GM12878 (cell line): ENCODE measurements at regions not wholly inside any gene's neighbourhood (a gene's known extent, or its start where the extent isn't known, plus 50 kb on each side); places are given as distances from the start of the nearest gene placed in this dataset.

ENCODE experiments used
- ATAC-seq: fragments of 200-7000 bp; cut with Tn5 transposase; 3 replicates; pipeline ENCODE4 v1.9.1; 2020; ENCODE audit warnings: mild to moderate bottlenecking, moderate library complexity
- BruUV-seq: library from RNA; stranded (reverse); fragments of 400-500 nt; replicated peaks from 2 replicates; lab custom pipeline; 2021; lab: Mats Ljungman, UMichigan
- CTCF ChIA-PET: fragments of 300-600 bp; sonication (Branson Sonifier 250); formaldehyde crosslinking; extraction: SDS; loops from one replicate; lab custom pipeline; 2021; ENCODE audit warnings: inconsistent platforms; lab: Yijun Ruan, JAX
- POLR2A ChIA-PET: fragments of 350-600 bp; formaldehyde crosslinking; extraction: SDS; loops from one replicate; lab custom pipeline; 2021; ENCODE audit warnings: inconsistent platforms; lab: Charles Lee
- RAD21 ChIA-PET: fragments of 300-600 bp; sonication (Branson Sonifier 250); formaldehyde crosslinking; loops from one replicate; lab custom pipeline; 2023; ENCODE audit warnings: antibody characterized with exemption; ENCODE audit not compliant: unreplicated experiment; lab: Charles Lee
- SMC1A ChIA-PET: fragments of 300-600 bp; sonication (Branson Sonifier 250); formaldehyde crosslinking; loops from one replicate; lab custom pipeline; 2023; ENCODE audit not compliant: unreplicated experiment, uncharacterized antibody; lab: Charles Lee
- DNase-seq: peaks from one replicate; pipeline ENCODE4 v3.0.0-alpha.2; 2011; ENCODE audit warnings: low read depth, low spot score
- FAIRE-seq: peaks from 3 replicates; lab custom pipeline; 2011; peaks lifted over from hg19 to GRCh38; lab: Jason Lieb, UNC
- H2AFZ ChIP-seq: 2 replicates; pipeline ENCODE4 v1.6.0; 2011; ENCODE audit warnings: low read depth, low read length, control low read depth; ENCODE audit not compliant: control insufficient read depth
- H3K27ac ChIP-seq: 2 replicates; pipeline ENCODE4 v1.5.1; 2011; ENCODE audit warnings: control low read depth; ENCODE audit not compliant: control insufficient read depth, insufficient read depth
- H3K27me3 ChIP-seq, 2 experiments: replicated peaks in 1 of 2; 2 replicates each; pipeline versions ENCODE4 v1.6.0 to v1.6.1; 2011; ENCODE audit warnings: low read length in 1 of 2; ENCODE audit not compliant: control insufficient read depth in 2 of 2, insufficient read depth in 2 of 2
- H3K36me3 ChIP-seq, 2 experiments: 2 replicates each; pipeline ENCODE4 v1.5.1; 2011; ENCODE audit warnings: low read length in 1 of 2; ENCODE audit not compliant: control insufficient read depth in 2 of 2, insufficient read depth in 2 of 2
- H3K4me1 ChIP-seq: 2 replicates; pipeline ENCODE4 v1.6.1; 2011; ENCODE audit warnings: mild to moderate bottlenecking, low read length, moderate library complexity, mixed read lengths; ENCODE audit not compliant: control insufficient read depth, insufficient read depth
- H3K4me2 ChIP-seq: 2 replicates; pipeline ENCODE4 v1.6.0; 2011; ENCODE audit warnings: control low read depth; ENCODE audit not compliant: control insufficient read depth, insufficient read depth
- H3K4me3 ChIP-seq: fragments of 200-600 bp; sonication (generic); 2 replicates; pipeline ENCODE4 v1.5.1; 2016
- H3K79me2 ChIP-seq: 2 replicates; pipeline ENCODE4 v1.6.0; 2011; ENCODE audit warnings: low read length; ENCODE audit not compliant: control insufficient read depth, insufficient read depth
- H3K9ac ChIP-seq: 2 replicates; pipeline ENCODE4 v1.8.0; 2011; ENCODE audit warnings: low read length, control low read depth, mixed read lengths; ENCODE audit not compliant: control insufficient read depth, insufficient read depth
- H3K9me3 ChIP-seq: replicated peaks from 3 replicates; pipeline ENCODE4 v1.5.1; 2011; ENCODE audit warnings: mild to moderate bottlenecking, low read length; ENCODE audit not compliant: control insufficient read depth, insufficient read depth
- H4K20me1 ChIP-seq: 2 replicates; pipeline ENCODE4 v1.6.0; 2011; ENCODE audit not compliant: control insufficient read depth, insufficient read depth
- ATF3 ChIP-seq: IDR thresholded peaks from 2 replicates; pipeline ENCODE4 v1.6.1; 2011; ENCODE audit warnings: low read depth, mild to moderate bottlenecking, low read length, moderate library complexity, borderline replicate concordance; ENCODE audit errors: extremely low read depth
- CBX3 ChIP-seq: fragments of 200-600 bp; sonication (generic); IDR thresholded peaks from 2 replicates; pipeline ENCODE4 v1.6.1; 2016; ENCODE audit warnings: low read depth, borderline replicate concordance
- NFXL1 ChIP-seq: fragments of 450-650 bp; IDR thresholded peaks from 2 replicates; pipeline ENCODE4 v1.6.1; 2017; ENCODE audit warnings: antibody characterized with exemption, mild to moderate bottlenecking, borderline replicate concordance
- NR2C1 ChIP-seq: fragments of 450-650 bp; IDR thresholded peaks from 2 replicates; pipeline ENCODE4 v1.6.1; 2017; ENCODE audit warnings: antibody characterized with exemption, mild to moderate bottlenecking, moderate library complexity
- NR2F1 ChIP-seq: fragments of 450-650 bp; conservative IDR thresholded peaks from 2 replicates; pipeline ENCODE4 v1.6.1; 2017; ENCODE audit warnings: mild to moderate bottlenecking
- SMAD1 ChIP-seq: fragments of 450-650 bp; IDR thresholded peaks from 2 replicates; pipeline ENCODE4 v1.6.1; 2018; ENCODE audit warnings: mild to moderate bottlenecking, low read depth; ENCODE audit not compliant: partially characterized antibody
- ZNF217 ChIP-seq: fragments of 450-650 bp; IDR thresholded peaks from 2 replicates; pipeline ENCODE4 v1.6.1; 2017; ENCODE audit warnings: antibody characterized with exemption, mild to moderate bottlenecking
- ZNF622 ChIP-seq: fragments of 450-650 bp; IDR thresholded peaks from 2 replicates; pipeline ENCODE4 v1.6.1; 2017; ENCODE audit warnings: mild to moderate bottlenecking, inconsistent platforms
- WGBS: methylation state at CpG from one replicate; pipeline ENCODE4 v1.1.6; 2016; ENCODE audit warnings: low lambda C conversion rate; ENCODE audit not compliant: insufficient replicate concordance, insufficient coverage; ENCODE audit errors: missing lambda C conversion rate; 5-methylcytosine and 5-hydroxymethylcytosine counted together
- in situ Hi-C: fragments of 300-500 bp; cut with MboI; formaldehyde crosslinking; loops from 9 replicates; pipeline ENCODE4 v1.14.3; 2018; ENCODE audit warnings: mixed read lengths
- intact Hi-C: fragments of 100-400 bp; cut with micrococcal nuclease; formaldehyde crosslinking; loops from one replicate; pipeline ENCODE4 v1.14.2; 2022; ENCODE audit not compliant: unreplicated experiment
- TF ChIP-seq, protein P1 (sequence below): fragments of 450-650 bp; IDR thresholded peaks from 2 replicates; pipeline ENCODE4 v1.6.1; 2018; ENCODE audit warnings: borderline replicate concordance, mild to moderate bottlenecking; ENCODE audit not compliant: partially characterized antibody
- TF ChIP-seq, protein P2 (sequence below): IDR thresholded peaks from 2 replicates; pipeline ENCODE4 v1.6.1; 2011; ENCODE audit warnings: low read depth, low read length, improper control_type of control experiment, borderline replicate concordance

DNA sequence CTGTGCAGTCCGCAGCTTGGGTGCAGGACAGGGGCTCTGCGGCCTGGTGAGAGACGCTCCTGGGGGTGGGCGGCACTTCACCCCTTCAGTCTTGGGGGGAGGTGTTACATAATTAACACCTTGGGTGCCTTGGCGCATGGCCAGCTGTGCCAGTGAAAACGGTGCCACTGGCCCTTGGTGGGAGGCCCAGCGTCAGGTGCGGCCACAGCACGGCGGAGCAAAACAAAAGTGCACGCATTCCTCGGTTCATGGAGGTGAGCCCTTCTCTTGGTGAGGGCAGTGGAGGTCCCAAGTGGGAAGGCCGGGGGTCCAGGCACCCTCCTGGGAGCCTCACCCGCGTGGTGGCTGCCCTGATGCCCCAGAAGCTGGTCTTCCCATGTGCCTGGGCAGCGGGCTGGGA lies 89.8 kb downstream of the ENGASE start:
- in situ Hi-C loops (no loop called here), intact Hi-C loops (no loop called here)
- FAIRE-seq (no peak), ATAC-seq (no peak), DNase-seq (no peak)
- Histone ChIP-seq H3K4me1 (no peaks in the 10 kb centered on the region), H3K79me2 (no peaks in the 10 kb centered on the region), H3K9me3 (no peaks in the 10 kb centered on the region), H3K9ac (no peak overlapping the region), H3K27ac (no peak overlapping the region), H3K36me3 (no peaks in the 10 kb centered on the region), H3K4me2 (no peak overlapping the region), H3K27me3 (no peaks in the 10 kb centered on the region; a peak in 3 of 4 replicates), H4K20me1 (no peaks in the 10 kb centered on the region), H3K4me3 (no peak overlapping the region), H2AFZ (no peak overlapping the region)
- ChIA-PET SMC1A (no interaction called here), RAD21 (no interaction called here), POLR2A (no interaction called here), CTCF (no interaction called here)
- TF ChIP-seq SMAD1 = no peak
- TF ChIP-seq NFXL1 = no peak
- TF ChIP-seq NR2C1 = no peak
- TF ChIP-seq, protein P1, sequence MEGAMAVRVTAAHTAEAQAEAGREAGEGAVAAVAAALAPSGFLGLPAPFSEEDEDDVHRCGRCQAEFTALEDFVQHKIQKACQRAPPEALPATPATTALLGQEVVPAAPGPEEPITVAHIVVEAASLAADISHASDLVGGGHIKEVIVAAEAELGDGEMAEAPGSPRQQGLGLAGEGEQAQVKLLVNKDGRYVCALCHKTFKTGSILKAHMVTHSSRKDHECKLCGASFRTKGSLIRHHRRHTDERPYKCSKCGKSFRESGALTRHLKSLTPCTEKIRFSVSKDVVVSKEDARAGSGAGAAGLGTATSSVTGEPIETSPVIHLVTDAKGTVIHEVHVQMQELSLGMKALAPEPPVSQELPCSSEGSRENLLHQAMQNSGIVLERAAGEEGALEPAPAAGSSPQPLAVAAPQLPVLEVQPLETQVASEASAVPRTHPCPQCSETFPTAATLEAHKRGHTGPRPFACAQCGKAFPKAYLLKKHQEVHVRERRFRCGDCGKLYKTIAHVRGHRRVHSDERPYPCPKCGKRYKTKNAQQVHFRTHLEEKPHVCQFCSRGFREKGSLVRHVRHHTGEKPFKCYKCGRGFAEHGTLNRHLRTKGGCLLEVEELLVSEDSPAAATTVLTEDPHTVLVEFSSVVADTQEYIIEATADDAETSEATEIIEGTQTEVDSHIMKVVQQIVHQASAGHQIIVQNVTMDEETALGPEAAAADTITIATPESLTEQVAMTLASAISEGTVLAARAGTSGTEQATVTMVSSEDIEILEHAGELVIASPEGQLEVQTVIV = no peak
- TF ChIP-seq, protein P2, sequence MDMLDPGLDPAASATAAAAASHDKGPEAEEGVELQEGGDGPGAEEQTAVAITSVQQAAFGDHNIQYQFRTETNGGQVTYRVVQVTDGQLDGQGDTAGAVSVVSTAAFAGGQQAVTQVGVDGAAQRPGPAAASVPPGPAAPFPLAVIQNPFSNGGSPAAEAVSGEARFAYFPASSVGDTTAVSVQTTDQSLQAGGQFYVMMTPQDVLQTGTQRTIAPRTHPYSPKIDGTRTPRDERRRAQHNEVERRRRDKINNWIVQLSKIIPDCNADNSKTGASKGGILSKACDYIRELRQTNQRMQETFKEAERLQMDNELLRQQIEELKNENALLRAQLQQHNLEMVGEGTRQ = no peak
- no peak for TF ChIP-seq NR2F1
- TF ChIP-seq ZNF622 = no peak
- no peak for TF ChIP-seq ATF3
- no peak for TF ChIP-seq CBX3
- TF ChIP-seq ZNF217 = no peak
- WGBS = 41% methylated on average over 16 of the region's 16 CpGs
- BruUV-seq = no TSS peak
